Large intestine (tissue), 3 donors: ENCODE measurements at regions not wholly inside any gene's neighbourhood (a gene's known extent, or its start where the extent isn't known, plus 50 kb on each side); places are given as distances from the start of the nearest gene placed in this dataset.

ENCODE experiments used
- DNase-seq, 2 donors: peaks; one replicate each; pipeline versions ENCODE4 v3.0.0 to v3.0.0-alpha.2; 2013
- H3K27ac ChIP-seq: one replicate; pipeline ENCODE4 v1.5.1; 2013; ENCODE audit warnings: low read length
- H3K27me3 ChIP-seq: 2 replicates; pipeline ENCODE4 v1.6.1; 2013; ENCODE audit warnings: low read length; ENCODE audit not compliant: control insufficient read depth, insufficient read depth
- H3K36me3 ChIP-seq: 2 replicates; pipeline ENCODE4 v1.6.1; 2013; ENCODE audit warnings: low read length; ENCODE audit not compliant: control insufficient read depth, insufficient read depth
- H3K4me1 ChIP-seq: one replicate; pipeline ENCODE4 v1.6.1; 2013; ENCODE audit warnings: low read length; ENCODE audit not compliant: control insufficient read depth, insufficient read depth
- H3K4me3 ChIP-seq: one replicate; pipeline ENCODE4 v1.5.1; 2013; ENCODE audit warnings: low read length
- H3K9me3 ChIP-seq: one replicate; pipeline ENCODE4 v1.6.1; 2013; ENCODE audit warnings: mild to moderate bottlenecking, low read depth, low read length, moderate library complexity; ENCODE audit not compliant: control insufficient read depth
- WGBS: methylation state at CpG from one replicate; pipeline ENCODE4 v1.1.5; 2013; ENCODE audit warnings: low lambda C conversion rate; ENCODE audit not compliant: insufficient coverage; 5-methylcytosine and 5-hydroxymethylcytosine counted together

DNA sequence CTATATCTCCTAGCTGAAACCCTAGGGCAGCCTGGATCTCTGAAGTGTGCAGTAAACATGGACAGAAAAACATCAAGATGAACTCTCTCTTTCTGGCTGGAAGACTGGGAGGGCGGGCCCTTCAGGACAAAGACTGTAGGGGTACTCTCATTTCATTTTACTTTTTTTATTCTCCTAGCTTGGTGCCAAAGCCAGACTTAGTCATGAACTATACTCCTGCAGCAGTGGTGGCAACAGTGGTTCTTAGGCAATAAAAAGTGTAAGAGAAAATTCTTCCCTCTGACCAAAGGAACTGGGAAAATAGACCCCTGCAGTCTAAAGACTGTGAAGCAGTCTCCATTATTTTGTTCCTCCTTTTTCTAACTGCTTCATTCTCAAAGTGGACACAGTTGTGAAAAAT lies 213.8 kb upstream of the JUN start:
- WGBS, result no CpG with 5 or more reads among the region's 1 CpG
- Histone ChIP-seq H3K4me1 (no peaks in the 10 kb centered on the region), H3K4me3 (no peak overlapping the region), H3K36me3 (no peaks in the 10 kb centered on the region), H3K9me3 (peaks cover 3% of the 10 kb centered on the region), H3K27me3 (no peaks in the 10 kb centered on the region), H3K27ac (no peak overlapping the region)
- DNase-seq, result no peak

DNA sequence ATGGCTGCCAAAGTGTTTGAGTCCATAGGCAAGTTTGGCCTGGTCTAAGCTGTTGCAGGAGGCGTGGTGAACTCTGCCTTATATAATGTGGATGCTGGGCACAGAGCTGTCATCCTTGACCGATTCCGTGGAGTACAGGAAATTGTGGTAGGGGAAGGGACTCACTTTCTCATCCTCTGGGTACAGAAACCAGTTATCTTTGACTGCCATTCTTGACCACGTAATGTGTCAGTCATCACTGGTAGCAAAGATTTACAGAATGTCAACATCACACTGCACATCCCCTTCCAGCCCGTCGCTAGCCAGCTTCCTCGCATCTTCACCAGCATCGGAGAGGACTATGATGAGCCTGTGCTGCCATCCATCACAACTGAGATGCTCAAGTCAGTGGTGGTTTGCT lies 215.8 kb upstream of the JUN start:
- Histone ChIP-seq H3K4me1 (no peaks in the 10 kb centered on the region), H3K9me3 (peaks cover 3% of the 10 kb centered on the region), H3K4me3 (no peak overlapping the region), H3K27me3 (no peaks in the 10 kb centered on the region), H3K27ac (no peak overlapping the region), H3K36me3 (no peaks in the 10 kb centered on the region)
- no CpG with 5 or more reads among the region's 8 CpGs for WGBS
- no peak for DNase-seq

DNA sequence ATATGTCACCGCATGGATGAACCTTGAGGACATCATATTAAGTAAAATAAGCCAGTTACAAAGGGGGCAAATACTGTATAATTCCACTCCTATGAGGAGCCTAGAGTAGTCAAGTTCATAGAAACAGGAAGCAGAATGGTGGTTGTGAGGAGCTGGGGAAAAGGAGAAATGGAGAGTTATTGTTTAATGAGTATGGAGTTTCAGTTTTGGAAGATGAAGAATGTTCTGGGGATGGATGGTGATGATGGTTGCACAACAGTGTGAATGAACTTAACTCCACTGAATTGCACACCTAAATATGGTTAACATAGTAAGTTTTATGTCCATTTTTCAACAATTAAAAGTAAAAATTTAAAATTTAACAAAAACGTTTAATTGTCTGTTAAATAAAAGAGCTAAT lies 220.9 kb upstream of the JUN start:
- no peak overlapping the region for H3K27ac ChIP-seq
- DNase-seq, result no peak
- no peaks in the 10 kb centered on the region for H3K27me3 ChIP-seq
- H3K36me3 ChIP-seq, result no peaks in the 10 kb centered on the region
- peaks cover 3% of the 10 kb centered on the region for H3K9me3 ChIP-seq
- H3K4me1 ChIP-seq, result no peaks in the 10 kb centered on the region
- no peak overlapping the region for H3K4me3 ChIP-seq
- WGBS, result 86% methylated on average over 2 of the region's 2 CpGs

DNA sequence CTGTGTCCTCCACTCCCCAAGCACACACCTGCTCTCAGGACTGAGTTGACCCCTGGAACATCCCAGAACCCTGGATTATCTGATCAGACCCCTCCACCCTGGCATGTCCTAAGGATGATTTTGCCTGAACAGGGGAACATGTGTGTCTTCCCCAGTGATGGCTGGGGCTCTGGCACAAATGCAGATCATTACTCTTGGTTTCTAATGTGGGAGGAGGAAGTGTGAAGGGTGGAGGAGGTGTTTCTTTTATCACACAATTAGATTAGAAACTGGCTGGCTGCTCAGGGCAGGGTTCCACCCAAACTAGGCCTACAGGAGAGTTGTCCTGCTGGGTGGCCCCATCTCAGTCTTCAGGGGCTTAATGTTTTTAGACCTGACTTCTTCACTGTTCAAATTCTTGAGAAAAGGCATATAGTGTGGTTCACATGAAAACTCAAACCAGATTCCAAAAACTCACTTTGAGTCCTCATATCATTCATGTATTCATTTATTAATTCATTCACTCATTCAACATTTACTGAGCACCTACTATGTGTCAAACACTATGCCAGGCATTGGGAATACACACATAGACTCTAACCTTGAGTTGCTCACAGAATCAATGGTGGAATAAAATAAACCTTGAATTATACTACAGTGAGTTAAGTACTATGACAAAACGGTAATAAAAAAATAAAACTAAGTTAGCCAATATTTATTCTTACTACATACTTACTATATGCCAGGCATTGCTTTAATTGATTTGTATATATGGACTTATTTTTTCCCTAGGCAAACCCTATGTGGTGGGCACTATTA lies 221.8 kb upstream of the JUN start:
- Histone ChIP-seq H3K9me3 (no peaks in the 10 kb centered on the region), H3K4me3 (no peak overlapping the region), H3K36me3 (no peaks in the 10 kb centered on the region), H3K4me1 (no peaks in the 10 kb centered on the region), H3K27ac (no peak overlapping the region), H3K27me3 (no peaks in the 10 kb centered on the region)
- no peak for DNase-seq
- WGBS, result no CpG with 5 or more reads among the region's 1 CpG

DNA sequence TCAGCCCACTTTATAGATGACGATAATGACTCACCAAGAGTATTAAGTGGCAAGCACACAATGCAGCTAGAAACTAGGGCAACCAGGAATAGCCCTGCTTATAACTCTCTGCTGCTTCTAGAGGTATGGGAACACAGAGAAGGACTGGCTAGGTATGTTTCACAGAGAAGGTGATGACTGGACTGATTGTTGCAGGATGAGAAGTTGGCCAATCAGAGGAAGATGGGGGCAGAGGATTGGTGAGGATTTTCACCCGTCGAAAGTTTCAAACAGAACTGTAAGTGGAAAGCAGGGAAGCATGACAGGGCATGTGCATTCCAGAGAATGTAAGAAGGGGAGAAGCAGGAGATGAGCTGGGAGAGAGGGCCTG lies 222.4 kb upstream of the JUN start:
- H3K9me3 ChIP-seq, result no peaks in the 10 kb centered on the region
- H3K27me3 ChIP-seq, result no peaks in the 10 kb centered on the region
- H3K27ac ChIP-seq, result no peak overlapping the region
- no peaks in the 10 kb centered on the region for H3K36me3 ChIP-seq
- 93% methylated on average over 2 of the region's 3 CpGs for WGBS
- H3K4me3 ChIP-seq, result no peak overlapping the region
- DNase-seq, result no peak
- no peaks in the 10 kb centered on the region for H3K4me1 ChIP-seq

DNA sequence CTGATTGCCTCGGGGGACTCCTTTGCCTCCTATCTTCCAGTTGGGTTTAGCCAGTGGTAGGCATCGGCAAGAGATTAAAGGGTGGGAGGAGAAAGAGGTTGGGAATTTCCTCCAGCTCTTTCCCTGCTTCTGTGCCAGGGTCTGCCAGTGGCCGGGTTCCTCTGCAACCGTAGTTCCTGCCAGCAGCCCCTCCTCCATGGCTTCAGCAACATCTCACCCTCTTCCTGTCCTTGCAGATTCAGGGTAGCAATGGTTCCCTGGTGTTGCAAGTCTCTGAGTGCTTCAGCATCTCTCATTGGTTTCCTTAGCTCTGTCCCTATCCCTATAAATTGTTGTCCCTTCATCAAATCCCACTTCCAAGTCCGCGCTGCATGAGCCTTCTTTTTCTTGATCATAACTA lies 223.1 kb upstream of the JUN start:
- no peaks in the 10 kb centered on the region for H3K36me3 ChIP-seq
- WGBS, result no CpG with 5 or more reads among the region's 6 CpGs
- no peak overlapping the region for H3K27ac ChIP-seq
- no peak overlapping the region for H3K4me3 ChIP-seq
- H3K4me1 ChIP-seq, result no peaks in the 10 kb centered on the region
- H3K9me3 ChIP-seq, result no peaks in the 10 kb centered on the region
- H3K27me3 ChIP-seq, result no peaks in the 10 kb centered on the region
- no peak for DNase-seq

DNA sequence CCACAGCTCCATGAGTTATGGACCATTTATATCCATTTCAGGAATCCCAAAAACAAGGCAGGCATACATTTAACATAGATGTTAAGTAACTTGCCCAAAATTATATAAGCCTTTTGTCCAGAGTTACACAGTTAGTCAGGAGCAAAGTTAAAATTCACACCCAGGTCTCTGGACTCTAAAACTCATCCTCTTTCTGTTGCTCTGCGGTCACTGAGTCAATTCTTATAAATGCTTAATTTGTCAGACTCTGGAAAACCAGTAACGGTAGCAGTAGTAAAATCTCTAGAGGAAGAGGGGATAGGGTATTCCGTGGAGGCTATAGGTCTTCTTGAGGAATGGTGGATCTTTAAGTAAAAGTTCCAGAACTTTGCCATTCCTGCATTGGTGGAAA lies 223.6 kb upstream of the JUN start:
- no peak for DNase-seq
- Histone ChIP-seq H3K9me3 (no peaks in the 10 kb centered on the region), H3K4me1 (no peaks in the 10 kb centered on the region), H3K27ac (no peak overlapping the region), H3K4me3 (no peak overlapping the region), H3K36me3 (no peaks in the 10 kb centered on the region), H3K27me3 (no peaks in the 10 kb centered on the region)
- WGBS, result no CpG with 5 or more reads among the region's 3 CpGs

DNA sequence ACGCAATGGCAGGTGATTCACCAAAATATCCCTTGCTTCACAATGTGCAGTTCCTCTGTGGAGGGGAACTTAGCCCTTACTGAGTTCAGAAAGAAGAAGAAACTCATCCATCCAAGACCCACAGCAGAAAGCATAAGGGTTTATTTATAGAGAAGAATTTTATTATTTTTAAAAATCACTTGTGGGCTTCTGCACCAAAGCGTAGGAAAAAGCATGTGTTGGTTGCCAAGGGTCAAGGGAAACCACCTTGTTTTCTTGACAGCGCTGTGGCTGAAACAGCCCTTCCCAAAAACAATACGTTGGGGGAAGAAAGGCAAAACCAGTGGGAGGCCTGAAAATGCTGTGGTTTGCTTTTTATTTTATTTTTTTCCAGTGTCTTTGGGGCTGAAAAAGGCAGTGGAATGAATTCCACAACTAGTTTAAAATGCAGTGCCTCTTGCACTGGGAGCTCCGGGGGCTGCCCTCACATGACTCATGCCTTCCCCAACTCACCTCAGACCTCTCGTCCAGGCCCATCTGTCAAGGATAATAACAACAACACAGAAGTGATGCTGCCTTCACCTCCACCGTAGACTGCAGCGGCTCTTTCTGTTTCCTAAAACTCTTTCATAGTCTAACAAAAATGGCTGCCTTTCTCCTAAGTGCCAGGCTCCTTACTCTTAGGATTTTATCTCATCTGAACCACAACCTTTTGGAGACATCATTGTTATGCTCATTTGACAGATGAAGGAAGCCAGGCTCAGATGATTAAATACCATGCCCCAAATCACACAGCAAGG lies 224.2 kb upstream of the JUN start:
- H3K4me1 ChIP-seq, result peaks cover 5% of the 10 kb centered on the region
- H3K27me3 ChIP-seq, result no peaks in the 10 kb centered on the region
- no peaks in the 10 kb centered on the region for H3K36me3 ChIP-seq
- whole genome bisulfite sequencing, result no CpG with 5 or more reads among the region's 8 CpGs
- no peaks in the 10 kb centered on the region for H3K9me3 ChIP-seq
- no peak overlapping the region for H3K27ac ChIP-seq
- DNase-seq, result no peak
- H3K4me3 ChIP-seq, result no peak overlapping the region

DNA sequence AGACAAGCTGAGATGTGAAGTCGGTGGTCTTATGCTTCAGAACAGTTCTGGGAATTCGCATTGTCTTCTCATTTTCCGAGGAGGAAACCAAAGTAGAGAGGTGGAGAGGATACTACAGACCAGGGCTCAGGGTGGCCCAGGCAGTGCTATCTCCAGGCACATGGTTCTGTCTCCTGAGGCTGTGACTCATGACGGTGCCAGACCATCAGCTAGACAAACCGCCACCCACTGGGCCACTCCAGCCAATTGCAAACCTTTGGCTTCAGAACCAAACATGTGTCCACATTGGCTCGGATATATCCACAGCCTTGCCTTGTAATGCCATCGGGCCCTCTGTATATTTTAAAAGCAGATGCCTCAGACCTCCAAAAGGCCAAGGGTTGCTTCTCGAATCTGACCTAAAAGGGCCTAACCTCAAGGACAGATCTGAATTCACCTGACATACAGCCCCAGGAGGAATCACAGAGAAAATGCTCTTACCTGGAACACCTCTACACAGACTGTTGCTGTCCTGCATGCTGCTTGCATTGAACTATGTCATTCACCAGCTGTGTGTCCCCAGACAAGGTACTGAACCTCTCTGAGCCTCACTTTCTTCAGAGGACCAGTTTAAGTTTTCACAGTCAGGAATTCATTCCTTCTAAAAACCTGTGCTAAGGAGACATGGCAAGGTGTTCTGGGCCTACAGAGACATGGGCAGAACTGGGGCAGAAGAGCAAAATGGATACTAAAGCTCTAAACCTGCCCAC lies 224.9 kb upstream of the JUN start:
- WGBS, result 80% methylated on average over 1 of the region's 8 CpGs
- H3K36me3 ChIP-seq, result no peaks in the 10 kb centered on the region
- no peak for DNase-seq
- H3K27ac ChIP-seq, result no peak overlapping the region
- H3K27me3 ChIP-seq, result no peaks in the 10 kb centered on the region
- H3K4me1 ChIP-seq, result peaks cover 12% of the 10 kb centered on the region
- H3K9me3 ChIP-seq, result no peaks in the 10 kb centered on the region
- H3K4me3 ChIP-seq, result no peak overlapping the region

DNA sequence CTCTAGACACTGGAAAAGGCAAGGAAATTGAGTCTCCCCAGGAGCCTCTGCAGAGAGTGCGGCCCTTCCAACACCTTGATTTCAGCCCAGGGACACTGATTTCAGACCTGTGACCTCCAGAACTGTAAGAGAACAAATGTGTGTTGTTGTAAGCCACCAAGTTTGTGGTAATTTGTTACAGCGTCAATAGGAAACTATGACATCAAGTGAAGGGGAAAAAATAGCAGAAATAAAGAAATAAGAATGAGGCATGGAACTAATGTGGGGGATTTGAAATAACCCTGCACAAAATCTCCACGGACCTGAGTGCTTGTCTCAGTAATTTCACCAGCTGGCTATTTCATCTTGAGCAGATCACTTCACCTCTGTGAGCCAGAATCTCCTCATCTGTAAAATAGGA lies 227.8 kb upstream of the JUN start:
- Histone ChIP-seq H3K27ac (no peak overlapping the region), H3K4me1 (peaks cover 19% of the 10 kb centered on the region), H3K4me3 (no peak overlapping the region)

More for the DNA sequence above, 227.8 kb upstream of the JUN start:
- no peaks in the 10 kb centered on the region for H3K36me3 ChIP-seq
- H3K27me3 ChIP-seq, result no peaks in the 10 kb centered on the region
- 100% methylated on average over 1 of the region's 3 CpGs for WGBS
- H3K9me3 ChIP-seq, result no peaks in the 10 kb centered on the region
- DNase-seq, result no peak
